ENCODE measurements at regions not wholly inside any gene's neighbourhood (a gene's known extent, or its start where the extent isn't known, plus 50 kb on each side); places are given as distances from the start of the nearest gene placed in this dataset.
A peak's percentile ranks its signal among the peaks of the same experiment; 100 is the strongest.

- peak; percentile 65; the same call in 1 of the 3 replicates for ATAC-seq (ENCODE audit: insufficient read depth, low read depth)
These were observed 346.3 kb downstream of the BMP2 start for GRCh38 chr20:7113577-7114466.

GRCh38 chr20:7123457-7123856 is 356.0 kb downstream of the BMP2 start:
- Histone ChIP-seq H3K36me3 (ENCODE audit: insufficient read depth, low read length) (no peaks in the 10 kb centered on the region), H3K27ac (ENCODE audit: low read length) (no peak overlapping the region), H2AFZ (ENCODE audit: low read depth, low read length) (no peak overlapping the region), H3K4me3 (ENCODE audit: low read depth in 1 of 2, low read length in 2 of 2) (no peak overlapping the region), H3K4me2 (ENCODE audit: insufficient read depth, low read length) (no peak overlapping the region), H3K4me1 (ENCODE audit: insufficient read depth, low read length) (no peaks in the 10 kb centered on the region), H3K9ac (ENCODE audit: low read depth, low read length) (no peak overlapping the region), H3K9me3 (ENCODE audit: insufficient read depth, low read length, severe bottlenecking) (no peaks in the 10 kb centered on the region), H3K27me3 (ENCODE audit: insufficient read depth, low read length, poor library complexity) (no peaks in the 10 kb centered on the region), H3K79me2 (ENCODE audit: insufficient read depth, low read length) (no peaks in the 10 kb centered on the region), H4K20me1 (ENCODE audit: insufficient read depth, low read length) (no peaks in the 10 kb centered on the region)
- no peak for TF ChIP-seq EZH2 (IDR thresholded peaks at IDR 0.05; ENCODE audit: borderline replicate concordance, low read depth, low read length, severe bottlenecking)
- TF ChIP-seq, protein P1, sequence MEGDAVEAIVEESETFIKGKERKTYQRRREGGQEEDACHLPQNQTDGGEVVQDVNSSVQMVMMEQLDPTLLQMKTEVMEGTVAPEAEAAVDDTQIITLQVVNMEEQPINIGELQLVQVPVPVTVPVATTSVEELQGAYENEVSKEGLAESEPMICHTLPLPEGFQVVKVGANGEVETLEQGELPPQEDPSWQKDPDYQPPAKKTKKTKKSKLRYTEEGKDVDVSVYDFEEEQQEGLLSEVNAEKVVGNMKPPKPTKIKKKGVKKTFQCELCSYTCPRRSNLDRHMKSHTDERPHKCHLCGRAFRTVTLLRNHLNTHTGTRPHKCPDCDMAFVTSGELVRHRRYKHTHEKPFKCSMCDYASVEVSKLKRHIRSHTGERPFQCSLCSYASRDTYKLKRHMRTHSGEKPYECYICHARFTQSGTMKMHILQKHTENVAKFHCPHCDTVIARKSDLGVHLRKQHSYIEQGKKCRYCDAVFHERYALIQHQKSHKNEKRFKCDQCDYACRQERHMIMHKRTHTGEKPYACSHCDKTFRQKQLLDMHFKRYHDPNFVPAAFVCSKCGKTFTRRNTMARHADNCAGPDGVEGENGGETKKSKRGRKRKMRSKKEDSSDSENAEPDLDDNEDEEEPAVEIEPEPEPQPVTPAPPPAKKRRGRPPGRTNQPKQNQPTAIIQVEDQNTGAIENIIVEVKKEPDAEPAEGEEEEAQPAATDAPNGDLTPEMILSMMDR (IDR thresholded peaks at IDR 0.05; ENCODE audit: borderline replicate concordance, extremely low read depth, low read length, poor library complexity, severe bottlenecking), result no peak
- ATAC-seq (ENCODE audit: insufficient read depth, low read depth) (no peak), DNase-seq (no peak)

More at GRCh38 chr20:7113577-7114466, 346.3 kb downstream of the BMP2 start:
- no peaks in the 10 kb centered on the region for H3K27me3 ChIP-seq (ENCODE audit: insufficient read depth, low read length, poor library complexity)
- peak; percentile 5 for DNase-seq
- H3K9me3 ChIP-seq (ENCODE audit: insufficient read depth, low read length, severe bottlenecking), result no peaks in the 10 kb centered on the region
- no peak overlapping the region for H3K27ac ChIP-seq (ENCODE audit: low read length)
- no peaks in the 10 kb centered on the region for H4K20me1 ChIP-seq (ENCODE audit: insufficient read depth, low read length)
- H3K4me1 ChIP-seq (ENCODE audit: insufficient read depth, low read length), result no peaks in the 10 kb centered on the region
- TF ChIP-seq EZH2 (IDR thresholded peaks at IDR 0.05; ENCODE audit: borderline replicate concordance, low read depth, low read length, severe bottlenecking), result no peak
- TF ChIP-seq, protein P1 (IDR thresholded peaks at IDR 0.05; ENCODE audit: borderline replicate concordance, extremely low read depth, low read length, poor library complexity, severe bottlenecking), result peak; percentile 44
- no peak overlapping the region for H3K9ac ChIP-seq (ENCODE audit: low read depth, low read length)
- H3K4me2 ChIP-seq (ENCODE audit: insufficient read depth, low read length), result no peak overlapping the region
- no peaks in the 10 kb centered on the region for H3K79me2 ChIP-seq (ENCODE audit: insufficient read depth, low read length)
- no peaks in the 10 kb centered on the region for H3K36me3 ChIP-seq (ENCODE audit: insufficient read depth, low read length)
- no peak overlapping the region for H2AFZ ChIP-seq (ENCODE audit: low read depth, low read length)
- no peak overlapping the region for H3K4me3 ChIP-seq (ENCODE audit: low read depth in 1 of 2, low read length in 2 of 2)

DNA sequence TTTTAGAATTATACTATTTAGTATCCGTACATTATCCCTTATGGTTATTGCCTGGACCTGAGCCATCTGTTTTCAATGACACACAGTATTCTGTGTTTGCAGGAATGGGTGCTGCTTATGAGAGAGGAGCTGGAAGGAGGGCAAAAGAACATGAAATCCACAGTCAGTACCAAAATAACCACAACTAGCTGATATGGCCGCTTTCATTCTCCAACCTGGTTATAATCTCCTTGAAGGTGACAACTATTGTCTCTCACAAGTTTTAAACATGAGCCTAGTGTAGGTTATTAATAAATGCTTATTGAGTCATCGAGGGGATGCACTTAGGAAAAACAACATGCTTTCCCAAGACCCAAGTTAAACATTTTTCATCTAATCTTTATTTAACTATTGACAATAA is 356.6 kb downstream of the BMP2 start:
- no peak overlapping the region for H2AFZ ChIP-seq (ENCODE audit: low read depth, low read length)
- no peaks in the 10 kb centered on the region for H3K4me1 ChIP-seq (ENCODE audit: insufficient read depth, low read length)
- H4K20me1 ChIP-seq (ENCODE audit: insufficient read depth, low read length), result no peaks in the 10 kb centered on the region
- no peaks in the 10 kb centered on the region for H3K79me2 ChIP-seq (ENCODE audit: insufficient read depth, low read length)
- H3K4me2 ChIP-seq (ENCODE audit: insufficient read depth, low read length), result no peak overlapping the region
- TF ChIP-seq EZH2 (IDR thresholded peaks at IDR 0.05; ENCODE audit: borderline replicate concordance, low read depth, low read length, severe bottlenecking), result no peak
- TF ChIP-seq, protein P1 (IDR thresholded peaks at IDR 0.05; ENCODE audit: borderline replicate concordance, extremely low read depth, low read length, poor library complexity, severe bottlenecking), result no peak
- DNase-seq (no peak), ATAC-seq (ENCODE audit: insufficient read depth, low read depth) (no peak)
- no peaks in the 10 kb centered on the region for H3K36me3 ChIP-seq (ENCODE audit: insufficient read depth, low read length)
- no peak overlapping the region for H3K27ac ChIP-seq (ENCODE audit: low read length)
- no peaks in the 10 kb centered on the region for H3K27me3 ChIP-seq (ENCODE audit: insufficient read depth, low read length, poor library complexity)
- no peaks in the 10 kb centered on the region for H3K9me3 ChIP-seq (ENCODE audit: insufficient read depth, low read length, severe bottlenecking)
- no peak overlapping the region for H3K4me3 ChIP-seq (ENCODE audit: low read depth in 1 of 2, low read length in 2 of 2)
- H3K9ac ChIP-seq (ENCODE audit: low read depth, low read length), result no peak overlapping the region

All from DND-41 (cell line).